ENCODE measurements at regions not wholly inside any gene's neighbourhood (a gene's known extent, or its start where the extent isn't known, plus 50 kb on each side); places are given as distances from the start of the nearest gene placed in this dataset.

GRCh38 chr15:45790325-45790943, 155.6 kb downstream of the SQOR start:
- no peak for TF ChIP-seq POLR2AphosphoS5 (IDR thresholded peaks at IDR 0.05; ENCODE audit: low read depth, low read length)
- no peak for TF ChIP-seq POLR2A (IDR thresholded peaks at IDR 0.05; ENCODE audit: low read depth, low read length)
- no peak for TF ChIP-seq POU2F2 (IDR thresholded peaks at IDR 0.05; ENCODE audit: low read depth, low read length)
- no peak for TF ChIP-seq TAF1 (IDR thresholded peaks at IDR 0.05; ENCODE audit: low read depth, low read length)
